ENCODE measurements at regions not wholly inside any gene's neighbourhood (a gene's known extent, or its start where the extent isn't known, plus 50 kb on each side); places are given as distances from the start of the nearest gene placed in this dataset.

DNA sequence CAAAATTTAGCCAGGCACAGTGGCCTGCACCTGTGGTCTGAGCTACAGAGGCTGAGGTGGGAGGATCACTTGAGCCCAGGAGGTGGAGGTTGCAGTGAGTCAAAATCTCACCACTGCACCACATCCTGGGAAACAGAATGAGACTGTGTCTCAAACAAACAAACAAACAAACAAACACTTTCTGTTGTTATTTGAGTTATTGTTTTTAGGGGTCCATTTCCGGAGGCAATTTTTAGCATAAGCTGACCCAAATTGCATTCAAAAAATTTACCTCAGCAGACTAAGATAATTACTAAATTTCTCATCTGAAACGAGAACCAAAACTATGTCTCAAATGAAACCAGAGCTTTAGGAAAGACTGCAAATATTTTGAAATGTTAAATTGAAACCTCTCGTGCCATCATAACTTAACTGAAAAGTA is 1485.1 kb downstream of the EFNA5 start:
- TF ChIP-seq CTCF (IDR thresholded peaks at IDR 0.05; ENCODE audit: insufficient read depth, low read depth, low read length) (no peak), EZH2 (IDR thresholded peaks at IDR 0.05; ENCODE audit: insufficient read depth, low read length) (no peak)
- Mint-ChIP-seq H3K4me3 (ENCODE audit: unreplicated experiment) (no peak overlapping the region), H3K36me3 (ENCODE audit: low read depth, unreplicated experiment) (no peaks in the 10 kb centered on the region), H3K27ac (ENCODE audit: unreplicated experiment) (no peak overlapping the region), H3K9me3 (ENCODE audit: unreplicated experiment) (peaks cover 2% of the 10 kb centered on the region), H3K27me3 (ENCODE audit: low read depth, unreplicated experiment) (no peaks in the 10 kb centered on the region), H3K4me1 (ENCODE audit: low read depth, unreplicated experiment) (no peaks in the 10 kb centered on the region)
- DNase-seq (ENCODE audit: low read depth): no peak
- no peak for FAIRE-seq
- no peaks in the 10 kb centered on the region for H3K9me3 ChIP-seq (ENCODE audit: insufficient read depth, low read depth, low read length)
- H4K20me1 ChIP-seq (ENCODE audit: insufficient read depth, low read length): no peaks in the 10 kb centered on the region
- no peak overlapping the region for H3K9ac ChIP-seq (ENCODE audit: low read length)
- H3K4me2 ChIP-seq (ENCODE audit: low read length): no peak overlapping the region
- no peaks in the 10 kb centered on the region for H3K4me1 ChIP-seq (ENCODE audit: insufficient read depth, low read length)
- no peak overlapping the region for H2AFZ ChIP-seq (ENCODE audit: low read depth, low read length)
- H3K36me3 ChIP-seq (ENCODE audit: insufficient read depth, low read length): no peaks in the 10 kb centered on the region
- H3K4me3 ChIP-seq (ENCODE audit: insufficient read depth, low read depth, low read length): no peak overlapping the region
- no peaks in the 10 kb centered on the region for H3K27me3 ChIP-seq (ENCODE audit: insufficient read depth, low read length)
- H3K79me2 ChIP-seq (ENCODE audit: insufficient read depth, low read length): no peaks in the 10 kb centered on the region
- no peak overlapping the region for H3K27ac ChIP-seq (ENCODE audit: low read depth, low read length)

- Mint-ChIP-seq H3K27ac (ENCODE audit: unreplicated experiment) (no peak overlapping the region), H3K4me1 (ENCODE audit: low read depth, unreplicated experiment) (peaks cover 25% of the 10 kb centered on the region), H3K9me3 (ENCODE audit: unreplicated experiment) (peaks cover 12% of the 10 kb centered on the region), H3K27me3 (ENCODE audit: low read depth, unreplicated experiment) (no peaks in the 10 kb centered on the region), H3K36me3 (ENCODE audit: low read depth, unreplicated experiment) (no peaks in the 10 kb centered on the region), H3K4me3 (ENCODE audit: unreplicated experiment) (no peak overlapping the region)
- no peak overlapping the region for H3K4me2 ChIP-seq (ENCODE audit: low read length)
- H3K9ac ChIP-seq (ENCODE audit: low read length): no peak overlapping the region
- FAIRE-seq (no peak), DNase-seq (ENCODE audit: low read depth) (peak; percentile 0)
- TF ChIP-seq EZH2 (IDR thresholded peaks at IDR 0.05; ENCODE audit: insufficient read depth, low read length) (no peak), CTCF (IDR thresholded peaks at IDR 0.05; ENCODE audit: insufficient read depth, low read depth, low read length) (no peak)
- no peak overlapping the region for H3K4me3 ChIP-seq (ENCODE audit: insufficient read depth, low read depth, low read length)
- H3K27me3 ChIP-seq (ENCODE audit: insufficient read depth, low read length): no peaks in the 10 kb centered on the region
- H4K20me1 ChIP-seq (ENCODE audit: insufficient read depth, low read length): no peaks in the 10 kb centered on the region
- no peak overlapping the region for H2AFZ ChIP-seq (ENCODE audit: low read depth, low read length)
- H3K36me3 ChIP-seq (ENCODE audit: insufficient read depth, low read length): no peaks in the 10 kb centered on the region
- peaks cover 4% of the 10 kb centered on the region for H3K4me1 ChIP-seq (ENCODE audit: insufficient read depth, low read length)
- H3K79me2 ChIP-seq (ENCODE audit: insufficient read depth, low read length): no peaks in the 10 kb centered on the region
- no peaks in the 10 kb centered on the region for H3K9me3 ChIP-seq (ENCODE audit: insufficient read depth, low read depth, low read length)
- H3K27ac ChIP-seq (ENCODE audit: low read depth, low read length): no peak overlapping the region
Observed at GRCh38 chr5:106174903-106175302, 1495.8 kb downstream of the EFNA5 start.

- H2AFZ ChIP-seq (ENCODE audit: low read depth, low read length): no peak overlapping the region
- no peak overlapping the region for H3K27ac ChIP-seq (ENCODE audit: low read depth, low read length)
- Mint-ChIP-seq H3K4me3 (ENCODE audit: unreplicated experiment) (no peak overlapping the region), H3K27ac (ENCODE audit: unreplicated experiment) (peak overlapping the region; percentile 97), H3K9me3 (ENCODE audit: unreplicated experiment) (peaks cover 12% of the 10 kb centered on the region), H3K4me1 (ENCODE audit: low read depth, unreplicated experiment) (peaks cover 25% of the 10 kb centered on the region), H3K27me3 (ENCODE audit: low read depth, unreplicated experiment) (no peaks in the 10 kb centered on the region), H3K36me3 (ENCODE audit: low read depth, unreplicated experiment) (no peaks in the 10 kb centered on the region)
- H3K27me3 ChIP-seq (ENCODE audit: insufficient read depth, low read length): no peaks in the 10 kb centered on the region
- DNase-seq (ENCODE audit: low read depth) (peak; percentile 36), FAIRE-seq (no peak)
- H3K4me2 ChIP-seq (ENCODE audit: low read length): no peak overlapping the region
- H3K9ac ChIP-seq (ENCODE audit: low read length): no peak overlapping the region
- H3K36me3 ChIP-seq (ENCODE audit: insufficient read depth, low read length): no peaks in the 10 kb centered on the region
- H4K20me1 ChIP-seq (ENCODE audit: insufficient read depth, low read length): no peaks in the 10 kb centered on the region
- TF ChIP-seq CTCF (IDR thresholded peaks at IDR 0.05; ENCODE audit: insufficient read depth, low read depth, low read length) (no peak), EZH2 (IDR thresholded peaks at IDR 0.05; ENCODE audit: insufficient read depth, low read length) (no peak)
- no peaks in the 10 kb centered on the region for H3K9me3 ChIP-seq (ENCODE audit: insufficient read depth, low read depth, low read length)
- no peaks in the 10 kb centered on the region for H3K79me2 ChIP-seq (ENCODE audit: insufficient read depth, low read length)
- no peak overlapping the region for H3K4me3 ChIP-seq (ENCODE audit: insufficient read depth, low read depth, low read length)
- H3K4me1 ChIP-seq (ENCODE audit: insufficient read depth, low read length): peaks cover 4% of the 10 kb centered on the region
Observed at GRCh38 chr5:106172681-106173532, 1497.8 kb downstream of the EFNA5 start.

All from astrocyte (in vitro differentiated cells and primary cell).